ENCODE measurements at regions not wholly inside any gene's neighbourhood (a gene's known extent, or its start where the extent isn't known, plus 50 kb on each side); places are given as distances from the start of the nearest gene placed in this dataset.

DNA sequence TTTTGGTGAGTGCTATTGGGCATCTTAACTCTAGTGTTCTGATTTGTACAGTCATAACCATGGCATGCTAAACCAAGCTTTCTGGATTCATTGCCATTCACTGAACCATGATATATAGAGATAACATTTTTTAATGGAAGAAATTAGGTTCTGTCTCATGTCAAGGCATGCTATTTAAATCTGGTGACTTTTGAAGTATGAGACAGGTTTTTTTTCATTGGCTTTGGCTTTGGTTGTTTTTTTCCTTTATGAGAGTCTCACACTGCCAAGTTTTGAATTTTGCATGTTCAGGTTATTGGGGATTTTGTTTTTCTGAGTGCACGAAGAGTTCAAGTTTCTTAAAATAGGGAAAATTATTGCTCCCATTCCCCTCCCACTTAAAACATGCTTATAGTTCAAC is 141.3 kb upstream of the ADAMTS5 start:
- Histone ChIP-seq H4K20me1 (ENCODE audit: insufficient read depth, low read length) (no peaks in the 10 kb centered on the region), H3K27ac (ENCODE audit: low read depth, low read length) (no peak overlapping the region), H3K4me2 (ENCODE audit: insufficient read depth, low read length) (no peak overlapping the region), H3K4me1 (ENCODE audit: insufficient read depth, low read length) (peaks cover 18% of the 10 kb centered on the region), H3K36me3 (ENCODE audit: insufficient read depth, low read length) (no peaks in the 10 kb centered on the region), H3K27me3 (ENCODE audit: insufficient read depth, low read length) (no peaks in the 10 kb centered on the region), H3K79me2 (ENCODE audit: insufficient read depth, low read length) (no peaks in the 10 kb centered on the region), H3K4me3 (ENCODE audit: insufficient read depth, low read length) (no peak overlapping the region), H2AFZ (ENCODE audit: low read length) (no peak overlapping the region), H3K9me3 (ENCODE audit: low read depth, low read length) (no peaks in the 10 kb centered on the region)
- no peak for TF ChIP-seq CTCF (IDR thresholded peaks at IDR 0.05; ENCODE audit: extremely low read depth, low read depth, low read length)
- peak; percentile 19 for DNase-seq (ENCODE audit: insufficient read length, low spot score, missing footprints)

DNA sequence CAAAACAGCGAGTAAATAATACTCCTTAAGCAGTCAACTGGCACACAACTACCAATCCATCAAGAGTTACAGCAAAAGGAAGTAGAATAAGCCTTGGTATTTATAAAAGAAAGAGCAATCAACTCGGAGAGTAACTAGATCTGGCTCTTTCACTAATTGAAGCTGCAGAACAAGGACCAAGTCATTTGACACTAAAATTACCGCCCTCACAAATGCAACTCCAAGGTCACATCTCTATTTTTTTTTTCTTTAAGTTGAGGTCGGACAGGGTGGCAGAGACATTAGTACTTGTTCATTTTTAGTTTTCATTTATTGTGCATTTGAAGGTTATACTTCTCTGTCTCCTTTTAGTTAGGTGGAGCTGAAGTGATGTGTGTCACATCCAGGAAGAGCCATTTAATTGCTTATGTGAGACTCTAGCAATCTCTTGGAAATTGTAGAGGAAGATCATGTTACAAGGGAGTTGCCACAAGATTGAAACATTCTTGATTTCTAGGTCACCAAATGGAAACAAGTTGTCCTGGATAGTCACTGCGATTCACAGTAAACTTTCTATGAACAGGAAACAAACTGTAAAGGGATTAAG is 138.1 kb upstream of the ADAMTS5 start:
- no peak overlapping the region for H3K4me2 ChIP-seq (ENCODE audit: insufficient read depth, low read length)

DNA sequence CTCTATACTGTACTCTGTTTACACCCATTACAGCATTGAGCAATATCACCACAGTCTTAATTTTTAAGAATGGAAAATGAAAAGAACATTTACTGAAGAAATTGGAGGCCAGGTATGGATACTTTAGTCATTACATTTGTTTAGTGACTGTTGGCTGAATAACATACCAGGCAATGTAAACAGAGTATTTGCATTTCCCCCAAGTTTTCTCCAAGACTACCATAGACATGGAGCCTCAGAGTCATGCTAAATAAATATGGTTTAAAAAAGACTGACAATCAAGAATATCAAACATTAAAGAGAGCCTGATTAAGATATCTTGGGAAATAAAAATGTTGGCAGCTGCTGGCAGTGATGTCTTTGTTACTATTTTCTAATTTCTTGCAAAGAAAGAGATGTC is 136.9 kb upstream of the ADAMTS5 start:
- TF ChIP-seq CTCF (IDR thresholded peaks at IDR 0.05; ENCODE audit: extremely low read depth, low read depth, low read length), result no peak
- no peaks in the 10 kb centered on the region for H4K20me1 ChIP-seq (ENCODE audit: insufficient read depth, low read length)
- peaks cover 14% of the 10 kb centered on the region for H3K4me1 ChIP-seq (ENCODE audit: insufficient read depth, low read length)
- H3K27me3 ChIP-seq (ENCODE audit: insufficient read depth, low read length), result no peaks in the 10 kb centered on the region
- no peaks in the 10 kb centered on the region for H3K9me3 ChIP-seq (ENCODE audit: low read depth, low read length)
- no peaks in the 10 kb centered on the region for H3K79me2 ChIP-seq (ENCODE audit: insufficient read depth, low read length)
- no peaks in the 10 kb centered on the region for H3K36me3 ChIP-seq (ENCODE audit: insufficient read depth, low read length)
- H2AFZ ChIP-seq (ENCODE audit: low read length), result no peak overlapping the region
- DNase-seq (ENCODE audit: insufficient read length, low spot score, missing footprints), result no peak
- no peak overlapping the region for H3K4me3 ChIP-seq (ENCODE audit: insufficient read depth, low read length)
- no peak overlapping the region for H3K27ac ChIP-seq (ENCODE audit: low read depth, low read length)
- H3K4me2 ChIP-seq (ENCODE audit: insufficient read depth, low read length), result no peak overlapping the region

More for the DNA sequence above, 138.1 kb upstream of the ADAMTS5 start:
- Histone ChIP-seq H3K4me3 (ENCODE audit: insufficient read depth, low read length) (no peak overlapping the region), H3K9me3 (ENCODE audit: low read depth, low read length) (no peaks in the 10 kb centered on the region), H2AFZ (ENCODE audit: low read length) (peak overlapping the region; percentile 11), H4K20me1 (ENCODE audit: insufficient read depth, low read length) (no peaks in the 10 kb centered on the region), H3K27ac (ENCODE audit: low read depth, low read length) (no peak overlapping the region), H3K27me3 (ENCODE audit: insufficient read depth, low read length) (no peaks in the 10 kb centered on the region), H3K79me2 (ENCODE audit: insufficient read depth, low read length) (no peaks in the 10 kb centered on the region), H3K4me1 (ENCODE audit: insufficient read depth, low read length) (peaks cover 15% of the 10 kb centered on the region), H3K36me3 (ENCODE audit: insufficient read depth, low read length) (no peaks in the 10 kb centered on the region)
- DNase-seq (ENCODE audit: insufficient read length, low spot score, missing footprints), result peak; percentile 49
- TF ChIP-seq CTCF (IDR thresholded peaks at IDR 0.05; ENCODE audit: extremely low read depth, low read depth, low read length), result no peak

- H3K4me3 ChIP-seq (ENCODE audit: insufficient read depth, low read length), result no peak overlapping the region
- no peak for TF ChIP-seq CTCF (IDR thresholded peaks at IDR 0.05; ENCODE audit: extremely low read depth, low read depth, low read length)
- H3K36me3 ChIP-seq (ENCODE audit: insufficient read depth, low read length), result no peaks in the 10 kb centered on the region
- H3K4me2 ChIP-seq (ENCODE audit: insufficient read depth, low read length), result no peak overlapping the region
- H3K79me2 ChIP-seq (ENCODE audit: insufficient read depth, low read length), result no peaks in the 10 kb centered on the region
- H3K4me1 ChIP-seq (ENCODE audit: insufficient read depth, low read length), result peaks cover 8% of the 10 kb centered on the region
- H3K9me3 ChIP-seq (ENCODE audit: low read depth, low read length), result no peaks in the 10 kb centered on the region
- H2AFZ ChIP-seq (ENCODE audit: low read length), result no peak overlapping the region
- no peak overlapping the region for H3K27ac ChIP-seq (ENCODE audit: low read depth, low read length)
- DNase-seq (ENCODE audit: insufficient read length, low spot score, missing footprints), result no peak
- H4K20me1 ChIP-seq (ENCODE audit: insufficient read depth, low read length), result no peaks in the 10 kb centered on the region
- no peaks in the 10 kb centered on the region for H3K27me3 ChIP-seq (ENCODE audit: insufficient read depth, low read length)
Measured at GRCh38 chr21:27101523-27101922, 134.6 kb upstream of the ADAMTS5 start.

All from osteoblast (primary cell).